ENCODE measurements at regions not wholly inside any gene's neighbourhood (a gene's known extent, or its start where the extent isn't known, plus 50 kb on each side); places are given as distances from the start of the nearest gene placed in this dataset.

GRCh38 chr4:186999686-187000085 is 276.0 kb upstream of the FAT1 start:
- Histone ChIP-seq H3K4me1 (ENCODE audit: insufficient read depth, low read length) (no peaks in the 10 kb centered on the region), H3K9ac (ENCODE audit: insufficient read depth, low read depth, low read length) (no peak overlapping the region), H3K27ac (ENCODE audit: extremely low read length, insufficient read depth, low read length) (no peak overlapping the region), H3K9me3 (ENCODE audit: low read length) (no peaks in the 10 kb centered on the region), H3K4me3 (replicated peaks in 1 of 3; ENCODE audit: insufficient read depth in 1 of 3, low read depth in 2 of 3, low read length in 3 of 3) (no peak overlapping the region), H2AFZ (ENCODE audit: low read length) (no peak overlapping the region), H3K36me3 (replicated peaks in 1 of 2; ENCODE audit: control insufficient read depth in 1 of 2, insufficient read depth in 2 of 2, low read length in 2 of 2) (no peaks in the 10 kb centered on the region), H3K27me3 (ENCODE audit: control insufficient read depth in 1 of 2, insufficient read depth in 2 of 2, low read length in 2 of 2) (peaks cover 0 to 16% of the 10 kb centered on the region in 2 experiments; a peak in 4 of 5 replicates), H3K4me2 (ENCODE audit: low read depth, low read length) (no peak overlapping the region), H4K20me1 (ENCODE audit: insufficient read depth, low read length) (no peaks in the 10 kb centered on the region), H3K79me2 (ENCODE audit: insufficient read depth, low read length) (no peaks in the 10 kb centered on the region)
- in situ Hi-C loops (cut with HindIII; ENCODE audit: extremely low pct_ligation_motif_present, low pct_unique_long_range_greater_than_20kb) = no loop called here
- DNase-seq (ENCODE audit: low spot score) (no peak), FAIRE-seq (no peak), ATAC-seq (no peak)
- ChIA-PET CTCF (ENCODE audit: low intra/inter-chr PET ratio, low total read pairs) (no interaction called here), POLR2A (no interaction called here)
- intact Hi-C loops (cut with micrococcal nuclease; ENCODE audit: unreplicated experiment) = no loop called here
- no peak for TF ChIP-seq THAP11 (CRISPR knock-in tag; IDR thresholded peaks at IDR 0.05)
- no peak for TF ChIP-seq HDAC1 (CRISPR knock-in tag; IDR thresholded peaks at IDR 0.05)
- TF ChIP-seq PBX3 (CRISPR knock-in tag; IDR thresholded peaks at IDR 0.05; ENCODE audit: borderline replicate concordance) = no peak
- no peak for TF ChIP-seq ZNF605 (CRISPR knock-in tag; IDR thresholded peaks at IDR 0.05)
- TF ChIP-seq MED1 (CRISPR knock-in tag; IDR thresholded peaks at IDR 0.05) = no peak
- no peak for TF ChIP-seq FOXP4 (CRISPR knock-in tag; IDR thresholded peaks at IDR 0.05)
- no peak for TF ChIP-seq ZNF790 (CRISPR knock-in tag; IDR thresholded peaks at IDR 0.05; ENCODE audit: borderline replicate concordance)
- TF ChIP-seq SUZ12 (IDR thresholded peaks at IDR 0.05; ENCODE audit: low read depth, low read length) = no peak
- TF ChIP-seq MIER2 (CRISPR knock-in tag; IDR thresholded peaks at IDR 0.05) = no peak
- no TSS peak for BruUV-seq (replicated peaks)
- WGBS (ENCODE audit: low lambda C conversion rate) = 2% methylated on average over 3 of the region's 3 CpGs
